Pancreas (tissue), 10 donors: ENCODE measurements at regions not wholly inside any gene's neighbourhood (a gene's known extent, or its start where the extent isn't known, plus 50 kb on each side); places are given as distances from the start of the nearest gene placed in this dataset.
"Not testable (repeated sequence)": the region's sequence is repeated elsewhere in the genome, so short reads cannot be mapped to it uniquely, and the experiment has no call there.

Experiments used
- ATAC-seq, 4 donors: fragments of 200-7000 bp; cut with Tn5 transposase; one replicate each; pipeline versions ENCODE4 v1.8.0 to v1.9.1; 2020; ENCODE audit warnings: mild to moderate bottlenecking in 4 of 4, moderate library complexity in 4 of 4
- DNase-seq, 6 donors: peaks; one replicate each; pipeline ENCODE4 v3.0.0-alpha.2; 2020
- FAIRE-seq: peaks from 2 replicates; lab custom pipeline; 2012; peaks lifted over from hg19 to GRCh38; lab: Jason Lieb, UNC
- H3K27ac ChIP-seq, 4 donors: fragments of 200-600 bp; sonication (generic); 1 replicate in 3 of 4; 2 replicates in 1 of 4; pipeline versions ENCODE4 v1.5.0 to v1.8.0; 2020
- H3K27me3 ChIP-seq, 4 donors: fragments of 200-600 bp; one replicate each; pipeline ENCODE4 v1.8.0; 2021
- H3K36me3 ChIP-seq, 3 donors: fragments of 200-600 bp; sonication (generic) in 1 of 3; one replicate each; pipeline versions ENCODE4 v1.5.0 to v1.8.0; 2020 to 2021
- H3K4me1 ChIP-seq, 3 donors: fragments of 200-600 bp; one replicate each; pipeline ENCODE4 v1.8.0; 2021
- H3K4me3 ChIP-seq, 4 donors: fragments of 200-600 bp; sonication (generic) in 2 of 4; one replicate each; pipeline versions ENCODE4 v1.5.0 to v1.8.0; 2020 to 2021
- H3K9me3 ChIP-seq, 4 donors: fragments of 200-600 bp; one replicate each; pipeline ENCODE4 v1.8.0; 2021
- CTCF ChIP-seq, 4 donors: fragments of 200-600 bp; sonication (generic) in 3 of 4; IDR thresholded peaks; one replicate each; pipeline versions ENCODE4 v1.5.0 to v1.8.0; 2021; ENCODE audit warnings: antibody characterized with exemption in 4 of 4
- WGBS, 2 donors: extraction: QIAGEN DNeasy Blood & Tissue Kit; methylation state at CpG; one replicate each; pipeline ENCODE4 v1.1.7; 2013; 5-methylcytosine and 5-hydroxymethylcytosine counted together
- intact Hi-C, 3 donors: fragments of 100-400 bp; cut with DNase I; formaldehyde crosslinking; loops; one replicate each; pipeline versions ENCODE4 v1.11.1 to v1.14.2; 2022
- donor health status: healthy with polysubstance abuse.
- donor health status: DM: no; HTN: no; CAD: no; lungs with moderate emphysema.
- donor health status: DM: no; HTN: no; CAD: no.
- donor health status: control.
- donor health status: control.
- donor health status: Bipolar disorder and iron deficiency.
- donor health status: DM: yes; HTN: yes; CAD: no.
- donor health status: DM: no; HTN: no; CAD: no.
- donor health status: DM: no; HTN: no; CAD: no.
- donor health status: DM: yes; HTN: yes; CAD: no.

GRCh38 chrX:85685843-85686242 is 306.4 kb upstream of the POF1B start:
- Histone ChIP-seq H3K27me3 (no peaks in the 10 kb centered on the region), H3K36me3 (no peaks in the 10 kb centered on the region), H3K27ac (no peak overlapping the region), H3K9me3 (no peaks in the 10 kb centered on the region), H3K4me1 (no peaks in the 10 kb centered on the region), H3K4me3 (no peak overlapping the region)
- no peak for FAIRE-seq
- peak in 2 of 6 donors; percentile 29 to 32 for DNase-seq
- intact Hi-C loops = no loop called here
- ATAC-seq = no peak
- 62 to 65% methylated on average over 5 of the region's 5 CpGs for WGBS, 2 donors
- TF ChIP-seq CTCF (IDR thresholded peaks at IDR 0.05) = no peak

GRCh38 chrX:85666471-85666870 is 287.0 kb upstream of the POF1B start:
- TF ChIP-seq CTCF (IDR thresholded peaks at IDR 0.05) = no peak
- Histone ChIP-seq H3K27ac (no peak overlapping the region), H3K4me1 (no peaks in the 10 kb centered on the region), H3K9me3 (no peaks in the 10 kb centered on the region), H3K4me3 (no peak overlapping the region), H3K27me3 (no peaks in the 10 kb centered on the region), H3K36me3 (no peaks in the 10 kb centered on the region)
- intact Hi-C loops = no loop called here
- ATAC-seq (no peak), DNase-seq (no peak), FAIRE-seq (no peak)
- 26% methylated on average over 2 of the region's 2 CpGs for WGBS, 2 donors

GRCh38 chrX:85663970-85664369 is 284.5 kb upstream of the POF1B start:
- 82 to 88% methylated on average over 4 of the region's 5 CpGs for WGBS, 2 donors
- ATAC-seq, DNase-seq: not testable (repeated sequence)

GRCh38 chrX:85630901-85631300 is 251.4 kb upstream of the POF1B start:
- TF ChIP-seq CTCF (IDR thresholded peaks at IDR 0.05) = no peak
- intact Hi-C loops = no loop called here
- H3K27ac ChIP-seq = no peak overlapping the region
- no peaks in the 10 kb centered on the region for H3K36me3 ChIP-seq
- no peak for ATAC-seq
- FAIRE-seq = no peak
- H3K27me3 ChIP-seq = peaks cover 0 to 5% (median 0%) of the 10 kb centered on the region in 4 donors
- H3K4me1 ChIP-seq = no peaks in the 10 kb centered on the region
- H3K4me3 ChIP-seq = no peak overlapping the region
- H3K9me3 ChIP-seq = no peaks in the 10 kb centered on the region
- DNase-seq = no peak

More at GRCh38 chrX:85663970-85664369, 284.5 kb upstream of the POF1B start:
- H3K4me3 ChIP-seq, H3K27me3 ChIP-seq, intact Hi-C loops, H3K27ac ChIP-seq, H3K9me3 ChIP-seq, H3K36me3 ChIP-seq, H3K4me1 ChIP-seq, FAIRE-seq: not testable (repeated sequence)

GRCh38 chrX:85627363-85627762 is 247.9 kb upstream of the POF1B start:
- TF ChIP-seq CTCF (IDR thresholded peaks at IDR 0.05) = no peak
- DNase-seq = no peak

More at GRCh38 chrX:85627363-85627762, 247.9 kb upstream of the POF1B start:
- Histone ChIP-seq H3K4me3 (no peak overlapping the region), H3K27me3 (peaks cover 0 to 5% (median 0%) of the 10 kb centered on the region in 4 donors), H3K9me3 (no peaks in the 10 kb centered on the region), H3K27ac (no peak overlapping the region), H3K36me3 (no peaks in the 10 kb centered on the region), H3K4me1 (no peaks in the 10 kb centered on the region)
- intact Hi-C loops = no loop called here
- FAIRE-seq (no peak), ATAC-seq (no peak)
- WGBS, 2 donors = 22 to 40% methylated on average over 3 of the region's 3 CpGs
